Aorta (tissue), 5 donors: ENCODE measurements at regions not wholly inside any gene's neighbourhood (a gene's known extent, or its start where the extent isn't known, plus 50 kb on each side); places are given as distances from the start of the nearest gene placed in this dataset.

Source experiments
- ATAC-seq: fragments of 200-7000 bp; cut with Tn5 transposase; one replicate; pipeline ENCODE4 v1.9.1; 2022; ENCODE audit warnings: moderate library complexity; ENCODE audit not compliant: low FRiP score
- DNase-seq, 2 donors: peaks; one replicate each; pipeline ENCODE4 v3.0.0-alpha.2; 2020
- H3K27ac ChIP-seq, 2 donors: one replicate each; pipeline ENCODE4 v1.5.1; 2013; ENCODE audit warnings: low read length in 2 of 2, mild to moderate bottlenecking in 2 of 2, moderate library complexity in 2 of 2, control low read depth in 1 of 2, inconsistent platforms in 1 of 2, low read depth in 1 of 2
- H3K27me3 ChIP-seq, 2 donors: one replicate each; pipeline ENCODE4 v1.6.1; 2013; ENCODE audit warnings: control low read depth in 1 of 2, low read length in 1 of 2, mild to moderate bottlenecking in 1 of 2, moderate library complexity in 1 of 2; ENCODE audit not compliant: insufficient read depth in 2 of 2, control insufficient read depth in 1 of 2
- H3K36me3 ChIP-seq, 2 donors: one replicate each; pipeline ENCODE4 v1.6.1; 2013; ENCODE audit warnings: control low read depth in 1 of 2, low read length in 1 of 2, mild to moderate bottlenecking in 1 of 2; ENCODE audit not compliant: insufficient read depth in 2 of 2, control insufficient read depth in 1 of 2
- H3K4me1 ChIP-seq, 2 donors: one replicate each; pipeline ENCODE4 v1.6.1; 2013; ENCODE audit warnings: low read length in 2 of 2, control low read depth in 1 of 2, mild to moderate bottlenecking in 1 of 2, moderate library complexity in 1 of 2; ENCODE audit not compliant: insufficient read depth in 2 of 2, control insufficient read depth in 1 of 2
- H3K4me3 ChIP-seq, 2 donors: one replicate each; pipeline ENCODE4 v1.5.1; 2013; ENCODE audit warnings: low read length in 2 of 2, control low read depth in 1 of 2, mild to moderate bottlenecking in 1 of 2
- H3K9me3 ChIP-seq: one replicate; pipeline ENCODE4 v1.6.1; 2013; ENCODE audit warnings: mild to moderate bottlenecking, low read length; ENCODE audit not compliant: control insufficient read depth
- WGBS, 2 donors: extraction: QIAGEN DNeasy Blood & Tissue Kit; methylation state at CpG; one replicate each; pipeline ENCODE4 v1.1.7; 2013; 5-methylcytosine and 5-hydroxymethylcytosine counted together
- intact Hi-C, 2 donors: fragments of 100-400 bp; cut with DNase I; formaldehyde crosslinking; loops; one replicate each; pipeline versions ENCODE4 v1.14.2 to v1.15.0; 2022
- donor health status: healthy with polysubstance abuse.
- donor health status: Bipolar disorder and iron deficiency.
- donor health status: DM: no; HTN: no; CAD: no.
- donor health status: DM: no; HTN: no; CAD: no.
- donor health status: DM: yes; HTN: yes; CAD: no.

- intact Hi-C loops = no loop called here
- no peaks in the 10 kb centered on the region for H3K4me1 ChIP-seq
- WGBS, 2 donors = 94 to 96% methylated on average over 3 of the region's 3 CpGs
- no peak for DNase-seq
- no peak overlapping the region for H3K4me3 ChIP-seq
- no peaks in the 10 kb centered on the region for H3K9me3 ChIP-seq
- H3K27me3 ChIP-seq = no peaks in the 10 kb centered on the region
- no peak overlapping the region for H3K27ac ChIP-seq
- ATAC-seq = no peak
- H3K36me3 ChIP-seq = no peaks in the 10 kb centered on the region
Measured at GRCh38 chr1:229207916-229208315, 63.0 kb upstream of the RAB4A start.

GRCh38 chr1:229208481-229208880, 62.4 kb upstream of the RAB4A start:
- ATAC-seq (no peak), DNase-seq (no peak)
- Histone ChIP-seq H3K4me1 (no peaks in the 10 kb centered on the region), H3K36me3 (no peaks in the 10 kb centered on the region), H3K4me3 (no peak overlapping the region), H3K9me3 (no peaks in the 10 kb centered on the region), H3K27me3 (no peaks in the 10 kb centered on the region), H3K27ac (no peak overlapping the region)
- WGBS, 2 donors = 79 to 80% methylated on average over 3 of the region's 3 CpGs
- intact Hi-C loops = no loop called here

GRCh38 chr1:229209386-229209785, 61.5 kb upstream of the RAB4A start:
- no peak for DNase-seq
- H3K27me3 ChIP-seq = no peaks in the 10 kb centered on the region
- no peaks in the 10 kb centered on the region for H3K36me3 ChIP-seq
- no peaks in the 10 kb centered on the region for H3K4me1 ChIP-seq
- ATAC-seq = no peak
- no peak overlapping the region for H3K27ac ChIP-seq
- intact Hi-C loops = no loop called here
- no peaks in the 10 kb centered on the region for H3K9me3 ChIP-seq
- H3K4me3 ChIP-seq = no peak overlapping the region
- WGBS, 2 donors = 94 to 98% methylated on average over 4 of the region's 4 CpGs

DNA sequence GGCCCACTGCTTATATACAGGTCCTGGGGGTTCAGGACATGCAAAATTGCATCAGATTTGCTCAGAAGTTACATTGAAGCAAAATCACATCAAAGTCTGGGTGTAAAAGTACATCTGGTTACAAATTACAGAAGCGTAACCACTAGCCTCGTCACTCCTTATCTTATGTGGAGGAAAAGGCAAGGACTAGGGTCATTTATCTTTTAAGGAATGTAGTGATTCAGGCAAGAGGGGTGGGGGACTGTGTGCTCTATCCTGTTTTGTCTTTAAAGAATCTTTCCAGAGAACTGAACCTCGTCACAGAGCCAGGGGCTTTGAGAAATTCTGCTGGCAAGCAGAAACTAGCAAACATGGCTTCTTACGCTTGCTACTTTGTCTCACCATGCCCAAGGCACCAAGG, 61.1 kb upstream of the RAB4A start:
- intact Hi-C loops = no loop called here
- no peaks in the 10 kb centered on the region for H3K9me3 ChIP-seq
- H3K36me3 ChIP-seq = no peaks in the 10 kb centered on the region
- WGBS, 2 donors = 87 to 88% methylated on average over 4 of the region's 4 CpGs
- ATAC-seq (no peak), DNase-seq (no peak)
- H3K27ac ChIP-seq = no peak overlapping the region
- no peaks in the 10 kb centered on the region for H3K27me3 ChIP-seq
- no peak overlapping the region for H3K4me3 ChIP-seq
- H3K4me1 ChIP-seq = no peaks in the 10 kb centered on the region

GRCh38 chr1:229210844-229211243, 60.1 kb upstream of the RAB4A start:
- intact Hi-C loops = no loop called here
- no peak overlapping the region for H3K27ac ChIP-seq
- DNase-seq = no peak
- H3K9me3 ChIP-seq = no peaks in the 10 kb centered on the region
- no peak overlapping the region for H3K4me3 ChIP-seq
- H3K4me1 ChIP-seq = no peaks in the 10 kb centered on the region
- H3K27me3 ChIP-seq = no peaks in the 10 kb centered on the region
- ATAC-seq = no peak
- WGBS, 2 donors = 94 to 95% methylated on average over 2 of the region's 2 CpGs
- no peaks in the 10 kb centered on the region for H3K36me3 ChIP-seq

DNA sequence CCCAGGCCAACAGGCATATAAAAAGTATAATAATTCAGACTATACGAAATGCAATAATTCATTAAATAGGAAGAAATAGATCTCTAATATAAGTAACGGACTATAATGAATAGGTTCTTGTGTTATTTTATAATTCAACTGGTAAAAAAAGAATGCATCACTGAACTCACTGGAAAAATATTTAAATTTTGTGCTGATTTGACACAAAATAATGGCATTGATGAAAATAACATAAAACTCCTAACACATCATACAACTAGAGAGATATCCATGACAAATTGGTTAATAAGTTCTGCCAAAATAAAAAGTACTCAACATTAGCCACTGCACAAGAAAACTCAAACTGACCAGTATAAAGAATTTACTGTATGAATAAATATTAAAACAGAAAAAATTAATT, 57.1 kb upstream of the RAB4A start:
- intact Hi-C loops = no loop called here
- ATAC-seq (no peak), DNase-seq (no peak)
- Histone ChIP-seq H3K27ac (no peak overlapping the region), H3K36me3 (no peaks in the 10 kb centered on the region), H3K27me3 (no peaks in the 10 kb centered on the region), H3K4me1 (no peaks in the 10 kb centered on the region), H3K4me3 (no peak overlapping the region), H3K9me3 (no peaks in the 10 kb centered on the region)
- 90 to 96% methylated on average over 2 of the region's 2 CpGs for WGBS, 2 donors

DNA sequence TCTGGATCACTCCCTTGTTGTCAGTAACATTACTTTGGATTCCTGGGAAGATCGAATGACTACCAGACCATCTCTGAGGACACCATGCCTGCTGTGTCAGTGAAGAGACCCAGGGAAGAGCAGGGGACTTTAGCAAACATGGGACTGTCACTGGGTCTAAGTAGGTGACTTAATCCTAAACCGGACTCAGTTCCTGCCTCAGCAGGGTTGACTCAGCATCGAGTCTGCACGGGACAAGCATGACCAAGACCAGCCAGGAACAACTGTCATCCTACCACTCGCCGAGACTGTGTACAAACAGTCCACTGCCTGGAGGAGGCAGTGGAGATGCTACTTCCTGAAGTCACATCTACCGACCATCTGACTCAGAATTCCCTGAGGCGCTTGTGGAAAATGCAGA, 53.2 kb upstream of the RAB4A start:
- WGBS, 2 donors = 66 to 71% methylated on average over 8 of the region's 8 CpGs

GRCh38 chr1:229218612-229219025, 52.3 kb upstream of the RAB4A start:
- ATAC-seq (no peak), DNase-seq (no peak)
- Histone ChIP-seq H3K4me1 (peaks cover 0 to 9% of the 10 kb centered on the region in 2 donors), H3K9me3 (no peaks in the 10 kb centered on the region), H3K4me3 (no peak overlapping the region), H3K27ac (no peak overlapping the region), H3K27me3 (no peaks in the 10 kb centered on the region), H3K36me3 (no peaks in the 10 kb centered on the region)
- intact Hi-C loops = no loop called here
- 75% methylated on average over 1 of the region's 1 CpG for WGBS, 2 donors

More for the DNA sequence above, 53.2 kb upstream of the RAB4A start:
- peaks cover 0 to 9% of the 10 kb centered on the region in 2 donors for H3K4me1 ChIP-seq
- no peak overlapping the region for H3K4me3 ChIP-seq
- H3K9me3 ChIP-seq = no peaks in the 10 kb centered on the region
- H3K27me3 ChIP-seq = no peaks in the 10 kb centered on the region
- ATAC-seq = no peak
- no peak for DNase-seq
- no peak overlapping the region for H3K27ac ChIP-seq
- intact Hi-C loops = no loop called here
- H3K36me3 ChIP-seq = no peaks in the 10 kb centered on the region

DNA sequence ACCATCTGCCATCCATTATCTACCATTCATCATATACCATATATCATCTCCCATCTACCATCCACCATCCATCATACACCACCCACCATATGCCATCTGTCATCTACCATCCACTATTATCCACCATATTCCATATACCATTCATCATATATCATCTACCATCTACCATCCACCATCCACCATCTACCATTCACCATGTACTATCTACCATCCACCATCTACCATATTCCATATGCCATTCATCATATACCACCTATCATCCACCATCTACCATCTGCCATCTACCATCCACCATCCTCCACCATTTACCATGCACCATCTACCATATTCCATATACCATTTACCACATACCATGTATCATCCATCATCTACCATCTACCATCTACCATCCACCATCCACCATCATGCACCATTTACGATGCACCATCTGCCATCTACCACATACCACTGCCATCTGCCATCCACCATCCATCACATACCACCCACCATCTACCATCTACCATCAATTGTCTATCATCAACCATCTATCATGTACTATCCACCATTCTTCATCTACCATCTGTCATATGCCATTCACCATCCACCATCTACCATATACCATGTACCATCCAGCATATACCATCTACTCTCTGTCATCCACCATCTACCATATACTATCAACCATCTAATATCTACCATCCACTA, 50.6 kb upstream of the RAB4A start:
- WGBS, 2 donors = 96 to 97% methylated on average over 1 of the region's 1 CpG

More for the DNA sequence above, 50.6 kb upstream of the RAB4A start:
- DNase-seq (no peak), ATAC-seq (no peak)
- Histone ChIP-seq H3K27me3 (no peaks in the 10 kb centered on the region), H3K4me1 (peaks cover 0 to 9% of the 10 kb centered on the region in 2 donors), H3K27ac (no peak overlapping the region), H3K36me3 (no peaks in the 10 kb centered on the region), H3K9me3 (no peaks in the 10 kb centered on the region), H3K4me3 (no peak overlapping the region)
- intact Hi-C loops = loop anchor here (5.0 to 10.0 kb wide), 2 partner anchors 316 to 553 kb away; no protein-coding TSS in a partner anchor
